ENCODE measurements at regions not wholly inside any gene's neighbourhood (a gene's known extent, or its start where the extent isn't known, plus 50 kb on each side); places are given as distances from the start of the nearest gene placed in this dataset.

- TF ChIP-seq, protein P1, sequence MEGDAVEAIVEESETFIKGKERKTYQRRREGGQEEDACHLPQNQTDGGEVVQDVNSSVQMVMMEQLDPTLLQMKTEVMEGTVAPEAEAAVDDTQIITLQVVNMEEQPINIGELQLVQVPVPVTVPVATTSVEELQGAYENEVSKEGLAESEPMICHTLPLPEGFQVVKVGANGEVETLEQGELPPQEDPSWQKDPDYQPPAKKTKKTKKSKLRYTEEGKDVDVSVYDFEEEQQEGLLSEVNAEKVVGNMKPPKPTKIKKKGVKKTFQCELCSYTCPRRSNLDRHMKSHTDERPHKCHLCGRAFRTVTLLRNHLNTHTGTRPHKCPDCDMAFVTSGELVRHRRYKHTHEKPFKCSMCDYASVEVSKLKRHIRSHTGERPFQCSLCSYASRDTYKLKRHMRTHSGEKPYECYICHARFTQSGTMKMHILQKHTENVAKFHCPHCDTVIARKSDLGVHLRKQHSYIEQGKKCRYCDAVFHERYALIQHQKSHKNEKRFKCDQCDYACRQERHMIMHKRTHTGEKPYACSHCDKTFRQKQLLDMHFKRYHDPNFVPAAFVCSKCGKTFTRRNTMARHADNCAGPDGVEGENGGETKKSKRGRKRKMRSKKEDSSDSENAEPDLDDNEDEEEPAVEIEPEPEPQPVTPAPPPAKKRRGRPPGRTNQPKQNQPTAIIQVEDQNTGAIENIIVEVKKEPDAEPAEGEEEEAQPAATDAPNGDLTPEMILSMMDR (IDR thresholded peaks at IDR 0.05), result no peak
- no peak for TF ChIP-seq POLR2A (IDR thresholded peaks at IDR 0.05)
These were observed 129.6 kb downstream of the MREG start for GRCh38 chr2:215883799-215884198.
